ENCODE measurements at regions not wholly inside any gene's neighbourhood (a gene's known extent, or its start where the extent isn't known, plus 50 kb on each side); places are given as distances from the start of the nearest gene placed in this dataset.

DNA sequence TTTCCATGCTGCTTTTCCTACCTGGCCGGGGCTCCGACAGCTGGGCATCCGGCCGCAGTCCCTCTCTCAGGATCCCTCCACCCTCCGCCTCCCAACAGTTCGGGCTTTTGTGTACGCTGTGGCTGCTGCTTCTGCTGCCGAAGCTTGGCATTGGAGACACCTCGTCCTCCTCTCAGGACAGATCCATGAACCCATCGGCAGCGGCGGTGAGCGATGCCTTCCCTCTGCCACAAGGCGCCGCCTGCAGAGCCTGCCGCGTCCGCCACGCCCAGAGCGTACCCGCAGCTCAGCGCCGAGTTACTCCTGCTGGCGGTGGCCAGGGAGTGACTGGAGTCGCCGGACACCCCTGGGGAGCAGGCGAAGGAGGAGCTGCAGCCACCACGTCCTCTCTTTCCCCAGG, 2032.8 kb downstream of the TP53TG3F start:
- Histone ChIP-seq H3K27ac (ENCODE audit: low read depth, low read length) (no peak overlapping the region), H3K9ac (ENCODE audit: low read length) (no peak overlapping the region), H3K9me3 (ENCODE audit: control insufficient read depth, insufficient read depth, low read depth, low read length) (peaks cover 63% of the 10 kb centered on the region; the same call in 1 of the 2 replicates), H3K27me3 (ENCODE audit: control insufficient read depth, insufficient read depth, low read length) (no peaks in the 10 kb centered on the region; the same call in 1 of the 2 replicates), H3K4me1 (ENCODE audit: control insufficient read depth, insufficient read depth, low read length) (no peaks in the 10 kb centered on the region), H3K36me3 (ENCODE audit: control insufficient read depth, insufficient read depth, low read length) (no peaks in the 10 kb centered on the region), H3K4me3 (ENCODE audit: low read depth, low read length) (no peak overlapping the region)

DNA sequence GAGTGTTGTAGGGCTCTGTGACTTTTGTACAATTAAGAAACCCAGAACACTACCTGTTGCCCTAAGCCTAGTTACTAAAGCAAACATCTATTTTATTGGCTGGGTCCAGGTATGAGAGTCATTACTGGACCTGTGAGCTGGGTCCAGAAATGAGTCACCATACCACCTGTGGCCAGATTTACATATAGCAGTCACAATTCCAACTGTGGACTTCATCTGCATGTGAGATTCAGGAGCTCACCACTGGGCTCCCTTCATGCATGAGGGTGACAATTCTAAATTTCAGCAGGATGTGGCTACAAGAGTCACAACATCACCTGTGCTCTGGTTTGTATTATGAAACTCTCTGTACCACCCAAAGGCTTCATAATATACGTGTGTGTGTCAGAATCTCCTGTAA, 2038.0 kb downstream of the TP53TG3F start:
- no peak overlapping the region for H3K27ac ChIP-seq (ENCODE audit: low read depth, low read length)
- no peak overlapping the region for H3K9ac ChIP-seq (ENCODE audit: low read length)
- peaks cover 87% of the 10 kb centered on the region; the same call in 1 of the 2 replicates for H3K9me3 ChIP-seq (ENCODE audit: control insufficient read depth, insufficient read depth, low read depth, low read length)
- H3K4me3 ChIP-seq (ENCODE audit: low read depth, low read length) = no peak overlapping the region
- H3K4me1 ChIP-seq (ENCODE audit: control insufficient read depth, insufficient read depth, low read length) = no peaks in the 10 kb centered on the region
- no peaks in the 10 kb centered on the region; the same call in 1 of the 2 replicates for H3K27me3 ChIP-seq (ENCODE audit: control insufficient read depth, insufficient read depth, low read length)
- no peaks in the 10 kb centered on the region for H3K36me3 ChIP-seq (ENCODE audit: control insufficient read depth, insufficient read depth, low read length)

DNA sequence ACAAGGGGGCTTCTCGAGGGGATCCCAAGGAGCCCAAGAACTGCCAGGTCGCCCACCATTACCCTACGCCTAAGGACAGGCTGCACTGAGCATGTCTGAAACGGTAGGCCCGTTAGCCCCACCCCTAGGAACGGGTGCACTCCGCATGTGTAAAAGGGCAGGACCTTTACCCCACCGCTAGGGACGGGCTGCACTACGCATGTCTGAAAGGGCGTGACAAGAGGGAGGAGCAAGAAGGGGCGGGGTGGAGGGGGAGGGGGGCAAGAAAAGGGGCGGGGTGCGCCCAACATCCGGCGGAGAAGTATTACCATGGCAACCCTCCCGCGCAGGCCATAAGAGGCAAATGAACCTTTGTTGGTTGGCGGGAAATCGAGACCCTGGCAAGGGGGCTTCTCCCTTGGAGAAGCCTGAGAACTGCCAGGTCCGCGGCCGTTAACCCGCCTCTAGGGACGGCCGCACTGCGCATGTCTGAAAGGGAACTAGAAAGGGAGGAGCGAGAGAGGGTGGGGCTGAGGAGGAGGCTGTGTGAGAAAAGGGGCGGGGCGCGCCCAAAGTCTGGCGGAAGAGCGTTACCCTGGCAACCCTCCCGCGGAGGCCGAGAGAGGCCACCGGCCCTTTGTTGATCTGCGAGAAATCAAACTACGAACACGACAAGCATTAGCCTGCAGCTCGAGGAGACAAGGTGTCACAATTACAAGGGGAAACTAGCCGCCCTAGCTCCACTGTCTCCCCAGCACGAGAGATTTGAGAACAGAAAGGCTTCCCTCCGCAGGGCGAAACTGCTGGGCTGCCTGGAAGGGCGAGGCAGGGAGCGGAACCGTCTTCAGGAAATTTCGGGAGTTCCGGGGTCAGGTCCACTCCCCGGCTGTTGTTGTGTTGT, 2046.8 kb downstream of the TP53TG3F start:
- H3K36me3 ChIP-seq (ENCODE audit: control insufficient read depth, insufficient read depth, low read length) = no peaks in the 10 kb centered on the region
- no peak overlapping the region for H3K9ac ChIP-seq (ENCODE audit: low read length)
- H3K4me1 ChIP-seq (ENCODE audit: control insufficient read depth, insufficient read depth, low read length) = no peaks in the 10 kb centered on the region
- no peak overlapping the region for H3K27ac ChIP-seq (ENCODE audit: low read depth, low read length)
- H3K4me3 ChIP-seq (ENCODE audit: low read depth, low read length) = peak overlapping the region; percentile 56; the same call in 1 of the 2 replicates
- H3K27me3 ChIP-seq (ENCODE audit: control insufficient read depth, insufficient read depth, low read length) = no peaks in the 10 kb centered on the region; the same call in 1 of the 2 replicates
- H3K9me3 ChIP-seq (ENCODE audit: control insufficient read depth, insufficient read depth, low read depth, low read length) = peaks cover 67% of the 10 kb centered on the region; the same call in 1 of the 2 replicates

DNA sequence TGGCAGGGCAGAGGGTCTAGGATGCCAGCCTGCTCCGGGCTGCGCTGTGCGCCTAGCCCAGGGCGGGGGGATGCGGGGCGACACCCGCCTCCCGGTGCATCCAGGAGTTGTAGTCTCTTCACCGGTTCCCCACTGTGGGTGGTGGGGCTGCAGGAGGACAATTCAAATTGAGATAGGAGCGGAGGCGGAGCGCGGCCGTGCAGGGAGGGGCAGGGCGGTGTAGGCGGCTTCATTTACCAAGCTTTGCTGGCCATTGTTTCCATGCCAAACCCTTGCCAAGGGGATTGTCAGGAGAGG, 2047.4 kb downstream of the TP53TG3F start:
- peak overlapping the region; percentile 56; the same call in 1 of the 2 replicates for H3K4me3 ChIP-seq (ENCODE audit: low read depth, low read length)
- no peaks in the 10 kb centered on the region for H3K4me1 ChIP-seq (ENCODE audit: control insufficient read depth, insufficient read depth, low read length)
- no peaks in the 10 kb centered on the region; the same call in 1 of the 2 replicates for H3K27me3 ChIP-seq (ENCODE audit: control insufficient read depth, insufficient read depth, low read length)
- no peaks in the 10 kb centered on the region for H3K36me3 ChIP-seq (ENCODE audit: control insufficient read depth, insufficient read depth, low read length)
- peaks cover 66% of the 10 kb centered on the region; the same call in 1 of the 2 replicates for H3K9me3 ChIP-seq (ENCODE audit: control insufficient read depth, insufficient read depth, low read depth, low read length)
- H3K9ac ChIP-seq (ENCODE audit: low read length) = no peak overlapping the region
- H3K27ac ChIP-seq (ENCODE audit: low read depth, low read length) = no peak overlapping the region

DNA sequence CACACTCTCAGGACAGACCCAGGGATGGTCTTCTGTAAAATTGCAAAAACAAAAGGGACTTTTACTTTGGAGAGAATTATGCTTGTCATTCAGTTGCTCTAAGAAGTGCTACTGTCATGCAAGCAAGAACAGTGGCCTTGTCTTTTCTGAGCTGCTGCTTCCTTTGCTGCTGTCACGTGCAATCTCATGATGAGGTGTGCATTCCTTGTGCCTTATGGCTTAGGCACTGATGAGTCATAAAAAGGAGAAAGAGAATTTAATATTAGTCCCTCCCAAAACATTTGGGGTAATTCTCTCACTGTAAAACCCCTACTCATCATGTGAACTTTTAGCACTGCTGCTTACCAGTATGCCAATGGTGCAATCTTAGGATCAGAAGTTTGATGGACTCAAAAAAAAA, 2051.3 kb downstream of the TP53TG3F start:
- Histone ChIP-seq H3K36me3 (ENCODE audit: control insufficient read depth, insufficient read depth, low read length) (no peaks in the 10 kb centered on the region), H3K9me3 (ENCODE audit: control insufficient read depth, insufficient read depth, low read depth, low read length) (peaks cover 62% of the 10 kb centered on the region; the same call in 1 of the 2 replicates), H3K27me3 (ENCODE audit: control insufficient read depth, insufficient read depth, low read length) (no peaks in the 10 kb centered on the region; the same call in 1 of the 2 replicates), H3K4me1 (ENCODE audit: control insufficient read depth, insufficient read depth, low read length) (no peaks in the 10 kb centered on the region), H3K27ac (ENCODE audit: low read depth, low read length) (no peak overlapping the region), H3K9ac (ENCODE audit: low read length) (no peak overlapping the region), H3K4me3 (ENCODE audit: low read depth, low read length) (no peak overlapping the region)

DNA sequence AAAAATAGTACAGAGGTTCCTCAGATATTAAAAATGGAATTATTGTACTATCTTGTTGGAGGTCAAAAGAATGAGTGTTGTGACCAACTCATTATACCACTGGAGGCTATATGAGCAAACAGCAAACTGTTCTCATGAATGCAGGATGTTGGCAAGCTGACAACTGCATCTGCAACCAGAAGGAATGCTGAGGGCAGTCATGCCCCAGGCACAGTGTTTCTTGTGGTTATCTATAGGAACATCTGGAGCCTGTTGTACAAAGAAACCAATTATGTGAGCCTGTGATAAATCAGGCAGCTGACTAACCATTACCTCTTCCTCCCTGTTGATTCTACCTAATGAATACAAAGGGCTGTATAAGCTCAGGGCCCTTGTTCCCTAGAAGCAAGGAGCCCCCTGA, 2057.1 kb downstream of the TP53TG3F start:
- Histone ChIP-seq H3K4me3 (ENCODE audit: low read depth, low read length) (no peak overlapping the region), H3K9me3 (ENCODE audit: control insufficient read depth, insufficient read depth, low read depth, low read length) (peaks cover 70% of the 10 kb centered on the region), H3K36me3 (ENCODE audit: control insufficient read depth, insufficient read depth, low read length) (no peaks in the 10 kb centered on the region), H3K9ac (ENCODE audit: low read length) (no peak overlapping the region), H3K27me3 (ENCODE audit: control insufficient read depth, insufficient read depth, low read length) (no peaks in the 10 kb centered on the region), H3K4me1 (ENCODE audit: control insufficient read depth, insufficient read depth, low read length) (no peaks in the 10 kb centered on the region), H3K27ac (ENCODE audit: low read depth, low read length) (no peak overlapping the region)

DNA sequence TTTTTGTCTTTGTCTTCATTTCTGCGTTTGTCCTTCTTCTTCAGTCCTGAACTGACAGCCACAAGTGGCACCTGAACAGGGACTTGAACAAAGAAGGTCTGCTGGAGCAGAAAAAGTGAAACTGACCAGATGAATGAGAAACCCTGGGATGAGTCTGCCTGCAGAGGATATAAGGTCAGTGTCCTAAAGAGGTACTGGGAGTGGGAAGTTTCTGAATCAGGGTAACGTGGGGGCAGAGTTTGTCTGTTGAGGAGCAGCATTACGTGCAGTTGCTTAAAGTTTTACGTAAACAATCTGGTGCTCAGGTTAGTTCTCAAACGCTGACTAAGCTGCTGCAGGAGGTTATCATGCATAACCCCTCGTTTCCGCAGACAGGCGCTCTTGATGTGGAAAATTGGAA, 2057.6 kb downstream of the TP53TG3F start:
- Histone ChIP-seq H3K9me3 (ENCODE audit: control insufficient read depth, insufficient read depth, low read depth, low read length) (peaks cover 70% of the 10 kb centered on the region), H3K27ac (ENCODE audit: low read depth, low read length) (no peak overlapping the region), H3K4me3 (ENCODE audit: low read depth, low read length) (no peak overlapping the region), H3K27me3 (ENCODE audit: control insufficient read depth, insufficient read depth, low read length) (no peaks in the 10 kb centered on the region), H3K9ac (ENCODE audit: low read length) (no peak overlapping the region), H3K4me1 (ENCODE audit: control insufficient read depth, insufficient read depth, low read length) (no peaks in the 10 kb centered on the region), H3K36me3 (ENCODE audit: control insufficient read depth, insufficient read depth, low read length) (no peaks in the 10 kb centered on the region)

DNA sequence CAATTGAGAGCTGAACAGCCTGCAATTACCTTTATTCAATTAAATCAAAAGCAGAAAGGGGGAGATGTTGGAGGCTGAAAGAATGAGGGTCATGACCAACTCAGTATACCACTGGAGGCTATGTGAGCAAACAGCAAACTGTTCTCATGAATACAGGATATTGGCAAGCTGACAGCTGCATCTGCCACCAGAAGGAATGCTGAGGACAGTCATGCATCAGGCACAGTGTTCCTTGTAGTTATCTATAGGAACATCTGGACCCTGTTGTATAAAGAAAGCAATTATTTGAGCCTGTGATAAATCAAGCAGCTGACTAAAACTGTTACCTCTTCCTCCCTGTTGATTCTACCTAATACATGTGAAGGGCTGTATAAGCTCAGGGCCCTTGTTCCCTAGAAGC, 2064.6 kb downstream of the TP53TG3F start:
- H3K9me3 ChIP-seq (ENCODE audit: control insufficient read depth, insufficient read depth, low read depth, low read length) = peaks cover 77% of the 10 kb centered on the region
- no peak overlapping the region for H3K27ac ChIP-seq (ENCODE audit: low read depth, low read length)
- no peaks in the 10 kb centered on the region for H3K4me1 ChIP-seq (ENCODE audit: control insufficient read depth, insufficient read depth, low read length)
- no peak overlapping the region for H3K9ac ChIP-seq (ENCODE audit: low read length)
- no peaks in the 10 kb centered on the region for H3K36me3 ChIP-seq (ENCODE audit: control insufficient read depth, insufficient read depth, low read length)
- peaks cover 8% of the 10 kb centered on the region; the same call in 1 of the 2 replicates for H3K27me3 ChIP-seq (ENCODE audit: control insufficient read depth, insufficient read depth, low read length)
- no peak overlapping the region for H3K4me3 ChIP-seq (ENCODE audit: low read depth, low read length)

DNA sequence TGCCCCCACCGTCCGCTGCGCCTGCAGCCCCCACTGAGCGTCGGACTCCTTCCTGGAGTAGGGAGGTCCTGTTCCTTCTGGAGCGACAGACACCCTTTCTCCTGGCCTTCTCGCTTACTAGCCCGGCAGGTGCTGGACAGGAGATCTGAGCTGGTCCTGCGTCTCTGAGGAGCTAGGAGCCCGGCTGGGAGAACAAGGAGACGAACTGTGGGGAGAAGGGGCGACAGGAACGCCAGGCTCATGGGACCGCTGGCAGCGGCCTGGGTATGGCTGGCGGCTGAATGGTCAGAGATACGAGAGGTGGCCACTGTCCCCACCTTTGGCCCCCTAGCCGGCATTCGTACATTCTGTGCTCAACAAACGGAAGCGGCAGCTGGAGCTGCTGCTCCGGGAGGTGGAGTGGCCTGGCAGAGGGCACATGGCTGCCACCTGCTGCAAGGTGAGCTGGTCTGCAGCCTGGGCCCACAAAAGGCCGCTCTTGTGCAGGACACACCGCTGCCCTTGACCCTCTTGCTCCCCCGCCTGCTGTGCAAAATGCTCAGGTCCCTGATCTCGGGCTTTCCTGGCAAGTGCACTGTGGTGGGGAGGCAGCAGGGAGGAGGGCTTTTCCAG, 2066.7 kb downstream of the TP53TG3F start:
- H3K9me3 ChIP-seq (ENCODE audit: control insufficient read depth, insufficient read depth, low read depth, low read length) = peaks cover 68% of the 10 kb centered on the region

DNA sequence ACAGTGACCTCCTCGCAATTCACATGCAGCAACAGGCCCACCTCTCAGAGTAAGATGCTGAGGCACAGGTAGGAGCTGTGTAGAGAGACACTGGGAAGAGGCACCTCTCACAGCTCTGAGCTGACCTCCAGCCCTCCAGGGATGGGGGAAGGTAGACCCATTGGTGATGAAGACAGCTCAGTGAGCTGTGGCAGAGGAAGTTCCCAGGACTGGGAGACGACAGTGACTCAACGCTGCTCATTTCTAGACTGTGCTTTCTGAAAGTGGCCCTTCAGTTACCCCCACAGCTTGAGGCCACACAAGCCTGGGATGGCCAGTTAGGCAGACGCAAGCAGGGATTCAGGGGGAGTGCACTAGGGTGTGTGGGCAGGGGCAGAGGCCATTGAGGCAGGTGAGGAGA, 2073.2 kb downstream of the TP53TG3F start:
- H3K36me3 ChIP-seq (ENCODE audit: control insufficient read depth, insufficient read depth, low read length) = no peaks in the 10 kb centered on the region
- no peaks in the 10 kb centered on the region for H3K4me1 ChIP-seq (ENCODE audit: control insufficient read depth, insufficient read depth, low read length)
- no peak overlapping the region for H3K9ac ChIP-seq (ENCODE audit: low read length)
- H3K27me3 ChIP-seq (ENCODE audit: control insufficient read depth, insufficient read depth, low read length) = no peaks in the 10 kb centered on the region; the same call in 1 of the 2 replicates
- peaks cover 52% of the 10 kb centered on the region; the same call in 1 of the 2 replicates for H3K9me3 ChIP-seq (ENCODE audit: control insufficient read depth, insufficient read depth, low read depth, low read length)
- no peak overlapping the region for H3K27ac ChIP-seq (ENCODE audit: low read depth, low read length)
- no peak overlapping the region for H3K4me3 ChIP-seq (ENCODE audit: low read depth, low read length)

More for the DNA sequence above, 2066.7 kb downstream of the TP53TG3F start:
- Histone ChIP-seq H3K27me3 (ENCODE audit: control insufficient read depth, insufficient read depth, low read length) (peaks cover 8% of the 10 kb centered on the region; the same call in 1 of the 2 replicates), H3K4me1 (ENCODE audit: control insufficient read depth, insufficient read depth, low read length) (no peaks in the 10 kb centered on the region), H3K36me3 (ENCODE audit: control insufficient read depth, insufficient read depth, low read length) (no peaks in the 10 kb centered on the region), H3K9ac (ENCODE audit: low read length) (no peak overlapping the region), H3K4me3 (ENCODE audit: low read depth, low read length) (no peak overlapping the region), H3K27ac (ENCODE audit: low read depth, low read length) (no peak overlapping the region)

DNA sequence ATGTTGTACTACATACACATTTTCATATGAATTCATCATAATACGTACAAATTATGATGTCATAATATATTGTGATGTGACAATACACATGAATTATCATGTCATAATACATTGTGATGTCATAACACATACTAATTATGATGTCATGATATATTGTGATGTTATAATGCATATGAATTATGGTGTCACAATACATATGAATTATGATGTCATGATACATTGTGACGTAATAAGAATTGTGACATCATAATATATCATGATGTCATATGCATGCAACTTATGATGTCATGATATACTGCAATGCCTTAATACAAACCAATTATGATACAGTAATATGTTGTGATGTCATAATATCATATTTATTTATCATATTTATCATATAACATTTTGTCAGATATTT, 2074.3 kb downstream of the TP53TG3F start:
- H3K4me3 ChIP-seq (ENCODE audit: low read depth, low read length) = no peak overlapping the region
- peaks cover 43% of the 10 kb centered on the region; the same call in 1 of the 2 replicates for H3K9me3 ChIP-seq (ENCODE audit: control insufficient read depth, insufficient read depth, low read depth, low read length)
- H3K36me3 ChIP-seq (ENCODE audit: control insufficient read depth, insufficient read depth, low read length) = no peaks in the 10 kb centered on the region
- H3K27ac ChIP-seq (ENCODE audit: low read depth, low read length) = no peak overlapping the region
- no peaks in the 10 kb centered on the region for H3K4me1 ChIP-seq (ENCODE audit: control insufficient read depth, insufficient read depth, low read length)
- no peaks in the 10 kb centered on the region; the same call in 1 of the 2 replicates for H3K27me3 ChIP-seq (ENCODE audit: control insufficient read depth, insufficient read depth, low read length)
- H3K9ac ChIP-seq (ENCODE audit: low read length) = no peak overlapping the region

All from HUES6 (cell line).